ENCODE measurements at regions not wholly inside any gene's neighbourhood (a gene's known extent, or its start where the extent isn't known, plus 50 kb on each side); places are given as distances from the start of the nearest gene placed in this dataset.
"Not testable (repeated sequence)": the region's sequence is repeated elsewhere in the genome, so short reads cannot be mapped to it uniquely, and the experiment has no call there.

- H3K4me3 ChIP-seq (ENCODE audit: low read length), result no peak overlapping the region
- TF ChIP-seq, protein P1, sequence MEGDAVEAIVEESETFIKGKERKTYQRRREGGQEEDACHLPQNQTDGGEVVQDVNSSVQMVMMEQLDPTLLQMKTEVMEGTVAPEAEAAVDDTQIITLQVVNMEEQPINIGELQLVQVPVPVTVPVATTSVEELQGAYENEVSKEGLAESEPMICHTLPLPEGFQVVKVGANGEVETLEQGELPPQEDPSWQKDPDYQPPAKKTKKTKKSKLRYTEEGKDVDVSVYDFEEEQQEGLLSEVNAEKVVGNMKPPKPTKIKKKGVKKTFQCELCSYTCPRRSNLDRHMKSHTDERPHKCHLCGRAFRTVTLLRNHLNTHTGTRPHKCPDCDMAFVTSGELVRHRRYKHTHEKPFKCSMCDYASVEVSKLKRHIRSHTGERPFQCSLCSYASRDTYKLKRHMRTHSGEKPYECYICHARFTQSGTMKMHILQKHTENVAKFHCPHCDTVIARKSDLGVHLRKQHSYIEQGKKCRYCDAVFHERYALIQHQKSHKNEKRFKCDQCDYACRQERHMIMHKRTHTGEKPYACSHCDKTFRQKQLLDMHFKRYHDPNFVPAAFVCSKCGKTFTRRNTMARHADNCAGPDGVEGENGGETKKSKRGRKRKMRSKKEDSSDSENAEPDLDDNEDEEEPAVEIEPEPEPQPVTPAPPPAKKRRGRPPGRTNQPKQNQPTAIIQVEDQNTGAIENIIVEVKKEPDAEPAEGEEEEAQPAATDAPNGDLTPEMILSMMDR (IDR thresholded peaks at IDR 0.05; ENCODE audit: insufficient read depth, low read depth, low read length, missing control alignments), result no peak
- no peak for DNase-seq (ENCODE audit: low read depth)
Measured at GRCh38 chrX:127404161-127404560, 584.6 kb downstream of the PRR32 start.

- DNase-seq (ENCODE audit: low read depth); H3K4me3 ChIP-seq (ENCODE audit: low read length): not testable (repeated sequence)
Measured at GRCh38 chrX:127400231-127400630, 580.7 kb downstream of the PRR32 start.

- no peak for DNase-seq (ENCODE audit: low read depth)
- H3K4me3 ChIP-seq (ENCODE audit: low read length), result no peak overlapping the region
- TF ChIP-seq, protein P1 (IDR thresholded peaks at IDR 0.05; ENCODE audit: insufficient read depth, low read depth, low read length, missing control alignments), result no peak
Measured at GRCh38 chrX:127390316-127390715, 570.8 kb downstream of the PRR32 start.

- H3K4me3 ChIP-seq (ENCODE audit: low read length), result no peak overlapping the region
- DNase-seq (ENCODE audit: low read depth), result no peak
- TF ChIP-seq, protein P1 (IDR thresholded peaks at IDR 0.05; ENCODE audit: insufficient read depth, low read depth, low read length, missing control alignments), result no peak
Measured at GRCh38 chrX:127389900-127390299, 570.4 kb downstream of the PRR32 start.
